ENCODE measurements at regions not wholly inside any gene's neighbourhood (a gene's known extent, or its start where the extent isn't known, plus 50 kb on each side); places are given as distances from the start of the nearest gene placed in this dataset.

DNA sequence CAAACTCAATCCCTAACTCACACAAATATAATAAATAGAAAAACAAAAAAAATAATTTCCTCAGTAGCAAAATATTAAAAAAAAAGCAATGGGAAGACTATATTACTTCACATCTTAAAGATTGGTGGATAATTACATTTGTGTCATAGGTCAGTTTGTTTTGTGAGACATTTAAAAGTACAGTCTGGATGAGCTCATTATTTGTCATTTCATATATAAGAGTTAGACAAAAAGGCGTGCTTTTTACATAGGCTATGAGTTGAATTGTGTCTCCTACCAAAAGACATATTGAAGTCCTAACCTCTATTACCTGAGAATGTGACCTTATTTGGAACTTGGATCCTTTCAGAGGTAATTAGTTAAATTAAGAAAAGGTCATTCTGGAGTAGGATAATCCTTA, 710.1 kb upstream of the CBLB start:
- DNase-seq: no peak

DNA sequence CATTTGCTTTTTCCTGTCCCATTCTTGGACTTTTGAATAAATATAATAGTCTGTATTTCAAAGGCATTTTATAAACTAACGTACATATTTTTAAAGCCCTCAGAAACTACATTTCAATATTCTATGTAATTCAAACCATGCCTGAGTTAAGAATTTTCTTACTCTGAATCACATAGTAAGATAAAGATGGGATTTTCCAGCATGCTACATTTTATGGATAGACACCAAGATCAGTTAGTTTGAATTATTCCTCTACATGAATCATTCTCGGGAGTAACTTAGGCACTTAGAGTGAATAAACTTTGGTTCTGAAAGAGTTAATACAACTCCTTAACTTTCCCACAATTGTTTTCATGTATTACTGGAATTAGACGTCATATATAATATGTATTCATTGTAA, 713.3 kb upstream of the CBLB start:
- DNase-seq: no peak

- DNase-seq: no peak
Measured at GRCh38 chr3:106587551-106587950, 718.7 kb upstream of the CBLB start.

DNA sequence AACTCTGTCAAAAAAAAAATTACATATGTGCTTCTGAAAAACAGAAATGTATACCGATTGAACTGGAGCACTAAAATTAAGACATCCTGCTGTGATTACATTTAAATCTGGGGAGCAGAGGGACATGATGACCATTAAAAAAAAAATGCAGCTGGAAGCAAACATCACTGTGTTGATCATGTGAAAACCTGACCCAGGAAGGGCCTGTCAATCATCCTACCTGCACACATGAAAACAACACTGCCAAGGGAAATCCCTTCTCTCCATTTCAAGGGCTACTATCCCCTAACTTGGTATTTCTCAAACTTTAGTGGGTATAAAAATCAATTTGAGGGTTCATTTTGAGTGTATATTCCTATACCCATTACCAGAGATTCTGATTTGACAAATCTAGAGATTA, 719.9 kb upstream of the CBLB start:
- no peak for DNase-seq

DNA sequence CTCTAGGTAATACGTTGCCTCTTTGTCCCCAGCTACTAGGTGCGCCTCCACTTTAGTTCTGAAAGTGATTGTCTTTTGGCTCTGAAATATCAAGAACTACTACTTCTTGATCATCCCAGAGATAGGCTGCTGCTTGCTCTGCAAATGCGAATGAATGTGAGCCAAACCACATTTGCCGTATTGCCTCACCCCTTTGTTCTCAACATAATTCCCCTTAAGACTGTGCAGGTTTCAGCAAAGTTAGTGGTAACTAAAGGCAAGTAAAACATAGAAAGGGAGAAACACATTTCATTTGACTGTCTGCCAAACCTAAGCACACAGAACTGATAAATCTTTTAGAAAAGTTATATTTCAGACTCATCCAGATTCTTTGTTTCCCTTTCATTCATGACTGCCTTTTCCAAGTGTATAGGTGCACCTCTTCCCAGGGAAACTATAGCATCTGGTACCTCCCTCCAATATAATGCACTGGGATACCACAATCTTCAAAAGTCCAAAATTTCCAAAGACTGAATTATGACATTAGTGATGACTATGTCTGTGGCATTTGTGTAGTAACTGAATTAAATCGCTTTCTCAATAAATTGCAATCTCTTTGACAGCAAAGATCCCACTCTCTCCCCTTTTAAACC, 720.6 kb upstream of the CBLB start:
- DNase-seq: no peak

DNA sequence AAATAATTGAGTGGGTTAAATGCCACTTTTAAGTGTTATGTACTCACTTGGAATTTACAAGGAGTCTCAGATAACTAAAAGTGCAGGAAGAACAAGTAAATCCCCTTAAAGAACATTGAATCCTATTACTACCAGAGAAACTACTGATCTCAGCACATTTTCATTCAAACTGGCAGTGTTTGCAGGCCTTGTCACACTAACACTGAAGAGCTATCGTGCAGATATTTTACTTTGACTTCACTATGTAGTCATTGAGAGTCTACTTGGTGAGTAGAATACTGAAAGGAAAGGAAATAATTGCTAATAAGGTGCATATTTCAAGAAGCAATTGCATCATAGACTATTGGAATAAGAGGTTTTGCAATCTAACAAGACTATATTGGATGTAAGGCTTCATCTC, 721.4 kb upstream of the CBLB start:
- DNase-seq: no peak

DNA sequence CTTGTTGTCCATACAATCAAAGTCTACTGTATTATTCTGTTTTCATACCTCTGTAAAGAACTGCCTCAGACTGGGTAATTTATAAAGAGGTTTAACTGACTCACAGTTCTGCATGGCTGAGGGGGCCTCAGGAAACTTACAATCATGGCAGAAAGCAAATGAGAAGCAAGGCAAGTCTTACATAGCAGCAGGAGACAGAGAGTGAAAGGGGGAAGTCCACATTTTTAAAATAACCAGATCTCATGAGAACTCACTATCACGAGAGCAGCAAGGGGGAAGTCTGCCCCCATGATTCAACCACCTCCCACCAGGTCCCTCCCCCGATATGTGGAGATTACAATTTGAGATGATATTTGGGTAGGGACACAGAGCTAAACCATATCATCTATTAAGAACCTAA, 724.6 kb upstream of the CBLB start:
- no peak for DNase-seq

GRCh38 chr3:106609666-106610301, 741.0 kb upstream of the CBLB start:
- DNase-seq: peak; percentile 90

DNA sequence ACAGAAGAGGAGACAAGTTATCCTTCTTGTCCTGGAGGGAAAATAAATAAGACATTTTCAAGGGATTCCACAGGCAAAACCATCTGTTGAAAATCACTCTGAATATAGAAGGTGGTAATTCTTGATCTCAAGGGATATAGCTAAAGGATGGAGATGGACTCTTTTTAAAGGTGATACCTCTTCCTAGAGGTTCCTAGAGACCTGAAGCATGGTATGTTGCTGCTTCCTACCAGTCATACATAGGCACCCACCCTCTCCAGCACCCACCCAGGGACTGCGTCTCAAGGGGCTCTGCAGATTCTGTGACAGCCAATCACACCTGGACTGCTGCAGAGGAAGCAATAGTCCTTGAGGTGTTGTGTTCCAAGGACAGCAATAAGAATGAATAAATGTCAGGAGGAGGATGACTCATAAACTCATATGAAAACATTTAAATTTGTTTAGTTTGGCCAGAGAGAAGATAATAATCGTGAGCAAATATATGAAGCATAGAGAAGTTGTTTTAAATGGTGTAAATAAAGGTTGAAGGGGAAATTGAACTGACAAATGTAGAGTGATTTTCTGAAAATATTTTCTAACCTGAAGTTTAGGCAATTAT, 741.6 kb upstream of the CBLB start:
- DNase-seq: no peak

GRCh38 chr3:106611116-106611515, 742.3 kb upstream of the CBLB start:
- no peak for DNase-seq

GRCh38 chr3:106611841-106612240, 743.0 kb upstream of the CBLB start:
- DNase-seq: no peak

DNA sequence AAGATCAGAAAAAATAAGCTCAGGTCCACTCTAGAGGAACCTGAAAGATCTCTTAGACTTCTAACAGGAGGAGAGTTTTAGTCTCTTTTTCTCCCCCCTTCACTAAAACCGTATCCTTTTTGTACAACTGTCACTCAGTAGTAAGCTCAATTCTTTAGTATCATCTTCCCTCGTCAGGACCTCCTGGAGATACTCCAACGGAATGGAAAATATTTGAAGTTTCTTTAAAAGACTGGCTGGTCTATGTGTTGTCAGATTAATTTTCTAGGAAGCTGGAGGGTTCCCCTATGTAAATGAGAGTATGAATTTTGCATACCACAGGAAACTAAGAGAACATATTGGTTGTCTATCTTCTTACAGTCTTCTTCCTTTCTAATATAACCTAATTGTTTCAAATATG, 747.7 kb upstream of the CBLB start:
- no peak for DNase-seq

- no peak for DNase-seq
Measured at GRCh38 chr3:106617276-106617675, 748.5 kb upstream of the CBLB start.

DNA sequence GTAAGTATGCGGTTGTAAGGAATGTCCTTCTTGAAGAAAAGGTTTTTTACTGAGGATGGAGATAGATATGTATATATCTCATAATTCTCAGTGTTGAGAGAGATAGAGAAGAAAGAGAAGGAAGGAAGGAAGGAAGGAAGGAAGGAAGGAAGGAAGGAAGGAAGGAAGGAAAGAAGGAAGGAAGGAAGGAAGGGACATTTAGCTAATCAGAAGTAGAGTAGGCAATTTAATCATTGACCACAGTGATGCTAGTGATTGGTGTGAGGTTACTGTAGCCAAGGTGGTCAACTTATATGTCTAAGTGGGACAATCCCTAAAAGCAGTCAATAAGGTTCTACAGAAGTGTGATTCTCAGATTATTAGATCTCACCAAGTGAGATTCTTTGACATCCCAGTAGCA, 751.8 kb upstream of the CBLB start:
- no peak for DNase-seq

DNA sequence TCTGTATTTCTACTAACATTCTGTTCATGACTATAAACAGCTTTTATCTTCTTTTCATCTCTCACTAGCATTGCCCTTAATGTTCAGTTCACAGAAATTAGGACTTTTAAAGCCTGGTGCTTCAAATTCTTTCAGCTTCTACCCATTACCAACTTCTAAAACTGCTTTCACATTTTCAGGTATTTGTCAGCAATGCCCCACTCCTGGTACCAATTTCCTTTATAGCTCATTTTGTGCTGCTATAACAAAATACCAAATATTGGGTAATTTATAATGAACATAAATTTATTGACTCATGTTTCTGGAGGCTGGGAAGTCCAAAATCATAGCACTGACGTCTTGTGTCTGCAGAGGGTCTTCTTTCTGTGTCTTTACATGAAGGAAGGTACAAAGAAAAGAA, 753.1 kb upstream of the CCDC54 start:
- no peak for DNase-seq

GRCh38 chr3:106628407-106628806, 748.8 kb upstream of the CCDC54 start:
- DNase-seq: no peak

DNA sequence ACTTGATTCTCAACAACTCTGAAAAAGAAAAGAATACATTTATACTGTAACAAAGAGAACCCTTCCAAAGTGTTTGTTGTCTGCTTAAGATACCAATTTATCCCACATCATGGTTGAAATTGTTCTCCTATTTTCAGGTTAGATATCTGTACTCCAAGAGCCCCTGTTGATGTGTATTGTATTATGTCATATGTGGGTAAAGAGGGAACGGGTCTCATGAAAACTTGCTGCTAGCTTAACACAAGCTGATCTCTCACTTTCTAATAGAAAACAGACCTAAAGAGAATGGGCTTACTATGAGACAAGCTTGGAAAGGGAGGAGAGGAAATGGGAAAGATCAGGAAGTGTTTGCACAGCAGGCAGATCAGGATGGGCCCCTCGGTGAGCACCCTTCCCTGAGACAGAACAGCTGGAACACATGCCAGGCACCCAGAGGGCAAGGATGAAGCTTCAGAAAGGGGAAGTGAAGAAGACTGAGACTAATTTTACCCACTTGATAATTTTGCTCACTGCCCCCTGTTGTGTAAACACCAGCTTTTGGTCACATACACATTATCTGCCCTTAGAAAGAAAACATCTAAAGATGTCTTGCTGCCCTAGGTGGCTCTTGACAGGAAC, 747.9 kb upstream of the CCDC54 start:
- no peak for DNase-seq

DNA sequence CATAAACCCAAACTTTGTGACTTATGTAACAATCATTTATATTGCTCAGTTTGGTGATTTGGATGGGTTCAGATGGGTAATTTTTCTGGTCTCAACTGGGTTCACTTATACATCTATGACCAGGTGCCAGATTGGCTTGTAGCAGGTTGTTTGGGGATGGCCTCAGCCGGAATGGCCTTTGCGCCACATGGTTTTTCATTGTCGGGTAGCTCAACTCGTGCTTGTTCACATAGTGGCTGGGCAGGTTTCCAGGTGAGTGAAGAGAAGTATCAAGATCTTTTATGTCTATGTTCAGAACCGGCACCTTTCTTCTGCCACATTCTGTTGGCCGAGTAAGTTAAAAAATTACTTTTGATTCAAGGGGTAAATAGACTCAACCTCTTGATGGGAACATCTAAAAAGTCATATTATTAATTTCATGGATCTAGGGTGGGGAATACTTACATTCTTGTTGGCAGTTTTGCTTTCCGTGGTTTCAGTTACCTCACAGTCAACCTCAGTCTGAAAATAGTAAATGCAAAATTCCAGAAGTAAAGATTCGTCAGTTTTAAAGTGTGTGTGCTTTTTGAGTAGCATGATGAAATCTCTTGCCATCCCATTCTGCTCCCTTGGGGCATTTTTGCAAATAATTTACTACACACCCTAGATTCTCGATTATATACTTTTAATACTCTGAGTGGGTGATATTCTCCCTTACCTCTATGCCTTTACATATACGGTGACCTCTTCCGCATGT, 745.7 kb upstream of the CCDC54 start:
- no peak for DNase-seq

DNA sequence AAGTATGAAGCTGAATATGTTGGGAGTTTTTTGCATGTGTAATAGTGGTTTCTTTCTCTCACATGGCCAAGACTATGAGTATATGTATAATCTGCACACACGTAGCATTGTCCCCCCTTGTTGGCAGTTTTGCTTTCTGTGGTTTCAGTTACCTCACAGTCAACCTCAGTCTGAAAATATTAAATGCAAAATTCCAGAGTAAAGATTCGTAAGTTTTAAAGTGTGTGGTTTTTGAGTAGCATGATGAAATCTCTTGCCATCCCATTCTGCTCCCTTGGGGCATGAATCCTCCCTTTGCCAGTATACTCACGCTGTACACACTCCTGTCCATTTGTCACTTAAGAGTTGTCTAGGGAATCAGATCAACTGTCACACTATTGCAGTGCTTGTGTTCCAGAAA, 742.0 kb upstream of the CCDC54 start:
- no peak for DNase-seq

- DNase-seq: no peak
Measured at GRCh38 chr3:106635826-106636225, 741.4 kb upstream of the CCDC54 start.

DNA sequence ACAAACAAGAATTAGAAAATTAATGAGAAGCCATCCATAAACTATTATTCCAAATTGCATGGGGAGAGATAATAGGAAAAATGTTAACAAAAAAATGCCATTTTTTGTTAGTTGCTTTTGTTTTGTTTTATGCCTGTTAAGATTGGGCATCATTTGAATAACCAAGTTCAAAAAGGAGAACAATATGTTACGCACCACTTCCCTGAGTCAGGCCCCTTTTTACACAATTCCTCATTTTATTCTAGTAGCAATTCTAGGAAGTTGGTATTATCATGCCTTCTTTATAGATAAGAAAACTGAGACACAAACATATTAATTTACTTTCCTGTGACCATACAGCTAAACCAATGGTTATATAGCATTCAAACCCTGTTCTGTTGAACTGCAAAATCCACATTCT, 736.9 kb upstream of the CCDC54 start:
- DNase-seq: no peak

DNA sequence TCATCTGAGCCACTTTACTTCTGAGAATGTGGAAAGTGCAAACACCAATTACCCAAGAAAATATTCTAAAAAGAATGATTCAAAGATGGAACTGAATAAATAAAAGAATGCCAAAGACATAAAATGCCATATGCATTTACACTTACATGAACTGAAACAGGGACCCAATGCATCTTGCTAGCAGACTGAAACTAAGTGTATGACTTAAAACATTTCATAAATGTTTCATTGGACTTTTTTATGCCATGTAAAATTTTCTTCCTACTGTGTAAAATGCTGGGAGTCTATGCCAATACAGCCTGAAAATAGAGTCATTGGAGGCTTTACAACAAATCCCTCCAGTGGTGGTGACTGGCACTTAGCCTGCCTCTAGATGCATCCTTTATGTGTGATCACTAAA, 735.1 kb upstream of the CCDC54 start:
- DNase-seq: no peak

DNA sequence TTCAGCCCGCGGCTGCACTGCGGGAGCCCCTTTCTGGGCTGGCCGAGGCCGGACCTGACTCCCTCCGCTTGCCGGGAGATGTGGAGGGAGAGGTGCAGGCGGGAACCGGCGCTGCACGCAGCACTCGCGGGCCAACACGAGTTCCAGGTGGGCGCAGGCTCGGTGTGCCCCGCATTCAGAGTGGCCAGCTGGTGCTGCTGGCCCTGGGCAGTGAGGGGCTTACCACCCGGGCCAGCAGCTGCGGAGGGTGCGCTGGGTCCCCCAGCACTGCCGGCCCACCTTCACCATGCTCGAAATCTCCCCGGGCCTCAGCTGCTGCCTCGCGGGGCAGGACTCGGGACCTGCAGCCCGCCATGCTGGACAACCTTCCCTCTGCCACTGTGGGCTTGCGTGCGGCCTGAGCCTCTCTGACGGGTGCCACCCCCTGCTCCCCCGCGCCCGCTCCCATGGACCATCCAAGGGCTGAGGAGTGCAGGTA, 733.5 kb upstream of the CCDC54 start:
- DNase-seq: no peak

Data from COR-L47 (cell line).